ENCODE measurements at regions not wholly inside any gene's neighbourhood (a gene's known extent, or its start where the extent isn't known, plus 50 kb on each side); places are given as distances from the start of the nearest gene placed in this dataset.

GRCh38 chr12:114272071-114272470 is 133.9 kb downstream of the TBX5 start:
- no peak overlapping the region for H3K27ac ChIP-seq (ENCODE audit: low read length)
- no peaks in the 10 kb centered on the region for H4K20me1 ChIP-seq (ENCODE audit: insufficient read depth)
- H3K9me2 ChIP-seq (ENCODE audit: insufficient read depth, low read length) = no peaks in the 10 kb centered on the region
- H3K36me3 ChIP-seq (ENCODE audit: insufficient read depth, low read length) = no peaks in the 10 kb centered on the region
- TF ChIP-seq CTCF (IDR thresholded peaks at IDR 0.05; ENCODE audit: poor library complexity, severe bottlenecking) (no peak), MXI1 (conservative IDR thresholded peaks at IDR 0.05; ENCODE audit: poor library complexity, severe bottlenecking) (no peak), EZH2 (IDR thresholded peaks at IDR 0.05; ENCODE audit: borderline replicate concordance, insufficient read depth, low read length, poor library complexity, severe bottlenecking) (no peak), SMC3 (conservative IDR thresholded peaks at IDR 0.05; ENCODE audit: poor library complexity) (no peak), POLR2AphosphoS5 (IDR thresholded peaks at IDR 0.05) (no peak), TAF1 (IDR thresholded peaks at IDR 0.05; ENCODE audit: low read depth) (no peak), REST (IDR thresholded peaks at IDR 0.05; ENCODE audit: borderline replicate concordance) (no peak), RAD21 (conservative IDR thresholded peaks at IDR 0.05) (no peak), EP300 (conservative IDR thresholded peaks at IDR 0.05; ENCODE audit: poor library complexity, severe bottlenecking) (no peak)
- no peaks in the 10 kb centered on the region for H3K79me2 ChIP-seq (replicated peaks; ENCODE audit: insufficient read depth, low read length)
- no peak overlapping the region for H3K4me3 ChIP-seq (ENCODE audit: low read length)
- H3F3A ChIP-seq (ENCODE audit: insufficient read depth, low read length, poor library complexity, severe bottlenecking) = no peaks in the 10 kb centered on the region
- no peaks in the 10 kb centered on the region for H3K27me3 ChIP-seq (ENCODE audit: insufficient read depth, low read depth, low read length)
- no peaks in the 10 kb centered on the region for H3K9me3 ChIP-seq (ENCODE audit: low read length)
- no peak overlapping the region for H3K9ac ChIP-seq (ENCODE audit: low read length)
- no peak overlapping the region for H2AFZ ChIP-seq (ENCODE audit: low read depth, low read length)
- H3K4me2 ChIP-seq (ENCODE audit: low read length) = no peak overlapping the region

GRCh38 chr12:114269153-114269552 is 136.8 kb downstream of the TBX5 start:
- Histone ChIP-seq H3F3A (ENCODE audit: insufficient read depth, low read length, poor library complexity, severe bottlenecking) (no peaks in the 10 kb centered on the region), H3K9me3 (ENCODE audit: low read length) (no peaks in the 10 kb centered on the region), H3K9ac (ENCODE audit: low read length) (no peak overlapping the region), H3K9me2 (ENCODE audit: insufficient read depth, low read length) (no peaks in the 10 kb centered on the region), H3K4me3 (ENCODE audit: low read length) (no peak overlapping the region), H3K79me2 (replicated peaks; ENCODE audit: insufficient read depth, low read length) (no peaks in the 10 kb centered on the region), H3K27me3 (ENCODE audit: insufficient read depth, low read depth, low read length) (no peaks in the 10 kb centered on the region), H3K27ac (ENCODE audit: low read length) (no peak overlapping the region), H4K20me1 (ENCODE audit: insufficient read depth) (no peaks in the 10 kb centered on the region), H2AFZ (ENCODE audit: low read depth, low read length) (no peak overlapping the region), H3K36me3 (ENCODE audit: insufficient read depth, low read length) (no peaks in the 10 kb centered on the region), H3K4me2 (ENCODE audit: low read length) (no peak overlapping the region)
- TF ChIP-seq CTCF (IDR thresholded peaks at IDR 0.05; ENCODE audit: poor library complexity, severe bottlenecking) (no peak), POLR2AphosphoS5 (IDR thresholded peaks at IDR 0.05) (no peak), EZH2 (IDR thresholded peaks at IDR 0.05; ENCODE audit: borderline replicate concordance, insufficient read depth, low read length, poor library complexity, severe bottlenecking) (no peak), RAD21 (conservative IDR thresholded peaks at IDR 0.05) (no peak), EP300 (conservative IDR thresholded peaks at IDR 0.05; ENCODE audit: poor library complexity, severe bottlenecking) (no peak), SMC3 (conservative IDR thresholded peaks at IDR 0.05; ENCODE audit: poor library complexity) (no peak), REST (IDR thresholded peaks at IDR 0.05; ENCODE audit: borderline replicate concordance) (no peak), MXI1 (conservative IDR thresholded peaks at IDR 0.05; ENCODE audit: poor library complexity, severe bottlenecking) (no peak), TAF1 (IDR thresholded peaks at IDR 0.05; ENCODE audit: low read depth) (no peak)

Measured in neural cell (in vitro differentiated cells).